IPS-18c (cell line): ENCODE measurements at regions not wholly inside any gene's neighbourhood (a gene's known extent, or its start where the extent isn't known, plus 50 kb on each side); places are given as distances from the start of the nearest gene placed in this dataset.
"Not testable (repeated sequence)": the region's sequence is repeated elsewhere in the genome, so short reads cannot be mapped to it uniquely, and the experiment has no call there.

ENCODE experiments used
- H3K4me3 ChIP-seq: 2 replicates; pipeline ENCODE4 v1.7.0; 2013; ENCODE audit warnings: low read depth, mild to moderate bottlenecking, low read length, moderate library complexity; ENCODE audit not compliant: insufficient read depth
- H3K9me3 ChIP-seq: one replicate; pipeline ENCODE4 v1.6.1; 2013; ENCODE audit warnings: mild to moderate bottlenecking, low read length, moderate library complexity; ENCODE audit not compliant: control insufficient read depth, insufficient read depth

- H3K4me3 ChIP-seq: no peak overlapping the region
- peaks cover 2% of the 10 kb centered on the region for H3K9me3 ChIP-seq
These were observed 291.2 kb downstream of the ASMT start for GRCh38 chrX:1906028-1906427.

GRCh38 chrX:1908996-1909395, 294.1 kb downstream of the ASMT start:
- H3K9me3 ChIP-seq, H3K4me3 ChIP-seq: not testable (repeated sequence)

- peaks cover 2% of the 10 kb centered on the region for H3K9me3 ChIP-seq
- H3K4me3 ChIP-seq: no peak overlapping the region
These were observed 294.8 kb downstream of the ASMT start for GRCh38 chrX:1909419-1910206.

- Histone ChIP-seq H3K9me3 (peaks cover 5% of the 10 kb centered on the region), H3K4me3 (no peak overlapping the region)
These were observed 295.3 kb downstream of the ASMT start for GRCh38 chrX:1910207-1910470.

GRCh38 chrX:1911401-1912128, 296.7 kb downstream of the ASMT start:
- H3K9me3 ChIP-seq: peaks cover 5% of the 10 kb centered on the region
- no peak overlapping the region for H3K4me3 ChIP-seq

GRCh38 chrX:1912193-1912592, 297.3 kb downstream of the ASMT start:
- Histone ChIP-seq H3K9me3 (peaks cover 5% of the 10 kb centered on the region), H3K4me3 (no peak overlapping the region)

GRCh38 chrX:1914606-1915365, 299.9 kb downstream of the ASMT start:
- peaks cover 3% of the 10 kb centered on the region for H3K9me3 ChIP-seq
- no peak overlapping the region for H3K4me3 ChIP-seq

- Histone ChIP-seq H3K4me3 (no peak overlapping the region), H3K9me3 (peaks cover 3% of the 10 kb centered on the region)
These were observed 303.9 kb downstream of the ASMT start for GRCh38 chrX:1918780-1919179.

GRCh38 chrX:1925053-1925481, 310.2 kb downstream of the ASMT start:
- Histone ChIP-seq H3K9me3 (no peaks in the 10 kb centered on the region), H3K4me3 (no peak overlapping the region)

- Histone ChIP-seq H3K4me3 (no peak overlapping the region), H3K9me3 (no peaks in the 10 kb centered on the region)
These were observed 313.9 kb downstream of the ASMT start for GRCh38 chrX:1928805-1929204.

- Histone ChIP-seq H3K4me3 (no peak overlapping the region), H3K9me3 (peaks cover 2% of the 10 kb centered on the region)
These were observed 317.4 kb downstream of the ASMT start for GRCh38 chrX:1932231-1932630.

GRCh38 chrX:1933964-1934363, 319.1 kb downstream of the ASMT start:
- H3K9me3 ChIP-seq: peaks cover 2% of the 10 kb centered on the region
- no peak overlapping the region for H3K4me3 ChIP-seq

GRCh38 chrX:1935805-1936204, 320.9 kb downstream of the ASMT start:
- Histone ChIP-seq H3K9me3 (peaks cover 2% of the 10 kb centered on the region), H3K4me3 (no peak overlapping the region)

- H3K9me3 ChIP-seq: peaks cover 2% of the 10 kb centered on the region
- H3K4me3 ChIP-seq: no peak overlapping the region
These were observed 323.3 kb downstream of the ASMT start for GRCh38 chrX:1938190-1938589.

- Histone ChIP-seq H3K9me3 (no peaks in the 10 kb centered on the region), H3K4me3 (no peak overlapping the region)
These were observed 326.5 kb downstream of the ASMT start for GRCh38 chrX:1941321-1941720.

GRCh38 chrX:1945879-1946278, 331.0 kb downstream of the ASMT start:
- Histone ChIP-seq H3K4me3 (no peak overlapping the region), H3K9me3 (no peaks in the 10 kb centered on the region)

- H3K9me3 ChIP-seq: no peaks in the 10 kb centered on the region
- H3K4me3 ChIP-seq: no peak overlapping the region
These were observed 332.1 kb downstream of the ASMT start for GRCh38 chrX:1946974-1947373.
